ENCODE measurements at regions not wholly inside any gene's neighbourhood (a gene's known extent, or its start where the extent isn't known, plus 50 kb on each side); places are given as distances from the start of the nearest gene placed in this dataset.

DNA sequence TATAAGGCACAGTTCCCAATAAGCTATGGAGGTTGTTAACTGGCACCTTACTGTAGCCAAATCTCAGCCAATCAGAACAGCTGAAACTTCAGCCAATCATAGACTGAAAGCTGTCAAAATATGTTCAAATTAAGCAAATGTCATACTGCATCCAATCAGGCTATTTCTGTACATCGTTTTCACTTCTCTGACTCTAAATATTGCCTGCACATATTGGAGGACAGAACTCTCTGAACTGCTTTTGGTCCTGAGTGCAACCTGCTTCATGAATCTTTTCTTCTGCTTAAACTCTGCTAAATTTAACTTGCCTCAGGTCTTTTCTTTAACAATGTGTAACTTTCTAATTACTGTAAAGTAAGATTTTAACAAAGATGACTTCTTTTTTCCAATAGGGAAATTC lies 1198.9 kb upstream of the PCDH7 start:
- Histone ChIP-seq H3K27me3 (no peaks in the 10 kb centered on the region), H3K36me3 (no peaks in the 10 kb centered on the region), H3K4me3 (ENCODE audit: low read depth, low read length) (no peak overlapping the region), H3K9me3 (no peaks in the 10 kb centered on the region; the same call in 1 of the 2 replicates), H3K4me1 (no peaks in the 10 kb centered on the region)
- TF ChIP-seq, protein P1, sequence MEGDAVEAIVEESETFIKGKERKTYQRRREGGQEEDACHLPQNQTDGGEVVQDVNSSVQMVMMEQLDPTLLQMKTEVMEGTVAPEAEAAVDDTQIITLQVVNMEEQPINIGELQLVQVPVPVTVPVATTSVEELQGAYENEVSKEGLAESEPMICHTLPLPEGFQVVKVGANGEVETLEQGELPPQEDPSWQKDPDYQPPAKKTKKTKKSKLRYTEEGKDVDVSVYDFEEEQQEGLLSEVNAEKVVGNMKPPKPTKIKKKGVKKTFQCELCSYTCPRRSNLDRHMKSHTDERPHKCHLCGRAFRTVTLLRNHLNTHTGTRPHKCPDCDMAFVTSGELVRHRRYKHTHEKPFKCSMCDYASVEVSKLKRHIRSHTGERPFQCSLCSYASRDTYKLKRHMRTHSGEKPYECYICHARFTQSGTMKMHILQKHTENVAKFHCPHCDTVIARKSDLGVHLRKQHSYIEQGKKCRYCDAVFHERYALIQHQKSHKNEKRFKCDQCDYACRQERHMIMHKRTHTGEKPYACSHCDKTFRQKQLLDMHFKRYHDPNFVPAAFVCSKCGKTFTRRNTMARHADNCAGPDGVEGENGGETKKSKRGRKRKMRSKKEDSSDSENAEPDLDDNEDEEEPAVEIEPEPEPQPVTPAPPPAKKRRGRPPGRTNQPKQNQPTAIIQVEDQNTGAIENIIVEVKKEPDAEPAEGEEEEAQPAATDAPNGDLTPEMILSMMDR (IDR thresholded peaks at IDR 0.05; ENCODE audit: low read depth, low read length), result no peak
- DNase-seq, result no peak

DNA sequence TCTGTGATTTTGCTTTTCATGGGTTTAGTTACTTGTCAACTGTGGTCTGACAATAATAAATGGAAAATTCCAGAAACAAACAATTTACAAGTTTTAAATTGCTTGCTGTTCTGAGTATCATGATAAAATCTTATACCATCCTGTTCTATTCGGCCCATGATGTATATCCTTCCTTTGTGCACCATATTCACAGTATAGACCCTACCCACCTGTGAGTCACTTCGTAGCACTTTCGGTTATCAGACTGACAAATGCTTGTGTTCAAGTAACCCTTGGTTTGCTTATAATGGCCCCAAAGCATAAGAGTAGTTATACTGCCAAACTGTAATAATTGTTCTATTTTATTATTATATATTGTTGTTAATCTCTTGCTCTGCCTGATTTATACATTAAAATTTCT lies 1183.4 kb upstream of the PCDH7 start:
- Histone ChIP-seq H3K4me1 (no peaks in the 10 kb centered on the region), H3K27me3 (no peaks in the 10 kb centered on the region), H3K36me3 (no peaks in the 10 kb centered on the region), H3K9me3 (no peaks in the 10 kb centered on the region), H3K4me3 (ENCODE audit: low read depth, low read length) (no peak overlapping the region)
- DNase-seq, result no peak
- TF ChIP-seq, protein P1 (IDR thresholded peaks at IDR 0.05; ENCODE audit: low read depth, low read length), result no peak

DNA sequence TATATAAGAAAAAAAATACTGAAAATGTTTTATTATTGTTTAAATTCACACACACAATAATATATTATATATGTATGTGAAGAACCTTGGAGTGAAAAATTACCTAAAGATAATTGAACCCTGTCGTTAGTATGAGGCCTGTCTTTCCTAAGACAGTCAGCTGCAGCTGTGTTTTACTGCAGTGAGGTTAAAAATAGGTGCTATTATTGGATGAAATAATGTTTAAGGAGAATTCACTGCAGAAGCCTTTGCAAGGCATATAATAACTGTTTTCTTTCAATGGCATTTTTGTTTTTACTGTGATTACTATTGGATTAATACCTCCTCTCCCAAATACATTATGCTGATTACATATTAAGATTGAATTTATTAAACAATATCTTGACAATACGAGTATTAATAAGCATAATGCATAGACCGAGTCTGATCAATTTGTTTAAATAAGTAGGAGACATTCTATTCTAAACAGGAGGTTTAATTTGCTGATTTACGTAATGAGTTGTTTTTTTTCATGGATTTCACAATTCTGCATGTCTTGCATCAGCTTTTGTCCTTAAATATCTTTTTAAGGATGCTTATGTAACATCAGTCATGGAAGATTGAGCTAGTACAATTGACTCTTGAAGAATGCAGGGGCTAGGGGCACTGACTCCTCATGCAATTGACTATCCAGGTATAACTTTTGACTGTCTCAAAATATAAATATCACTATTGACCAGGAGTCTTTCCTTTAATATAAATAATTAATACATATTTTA lies 1181.1 kb upstream of the PCDH7 start:
- H3K36me3 ChIP-seq, result no peaks in the 10 kb centered on the region
- TF ChIP-seq, protein P1 (IDR thresholded peaks at IDR 0.05; ENCODE audit: low read depth, low read length), result no peak
- no peaks in the 10 kb centered on the region for H3K9me3 ChIP-seq
- no peaks in the 10 kb centered on the region for H3K27me3 ChIP-seq
- no peaks in the 10 kb centered on the region for H3K4me1 ChIP-seq
- H3K4me3 ChIP-seq (ENCODE audit: low read depth, low read length), result no peak overlapping the region
- no peak for DNase-seq

DNA sequence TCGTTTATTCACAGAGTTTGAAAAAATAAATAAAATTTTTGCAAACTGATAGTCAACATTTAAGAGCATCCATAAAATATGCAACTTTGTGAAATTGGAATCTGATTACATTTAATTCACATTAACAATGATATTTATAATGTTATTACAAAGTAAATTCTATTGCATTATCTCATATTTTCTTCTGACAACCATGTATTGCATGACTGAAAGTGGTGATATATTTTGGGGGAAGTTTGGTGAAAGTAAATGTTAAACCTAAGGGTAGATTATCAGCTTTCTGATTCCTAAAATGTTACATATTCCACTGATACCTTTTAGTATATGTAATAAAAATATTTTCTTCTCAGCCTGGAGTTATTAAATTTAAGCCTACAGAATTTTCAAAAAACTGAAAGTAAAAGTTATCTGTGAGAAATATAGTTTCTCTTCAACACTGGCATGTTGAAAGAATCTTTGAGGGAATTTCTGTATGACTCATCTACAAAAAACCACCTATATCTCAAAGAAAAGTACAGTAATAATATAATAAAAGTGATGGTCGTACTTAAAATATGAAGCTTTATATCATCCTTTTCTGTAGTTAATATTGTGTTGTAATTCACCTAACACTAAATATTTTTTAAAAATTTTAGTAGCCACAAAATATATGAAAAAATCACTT lies 1179.6 kb upstream of the PCDH7 start:
- no peaks in the 10 kb centered on the region for H3K36me3 ChIP-seq
- no peaks in the 10 kb centered on the region for H3K27me3 ChIP-seq
- no peak overlapping the region for H3K4me3 ChIP-seq (ENCODE audit: low read depth, low read length)
- H3K9me3 ChIP-seq, result no peaks in the 10 kb centered on the region
- TF ChIP-seq, protein P1 (IDR thresholded peaks at IDR 0.05; ENCODE audit: low read depth, low read length), result no peak
- DNase-seq, result no peak
- H3K4me1 ChIP-seq, result no peaks in the 10 kb centered on the region

DNA sequence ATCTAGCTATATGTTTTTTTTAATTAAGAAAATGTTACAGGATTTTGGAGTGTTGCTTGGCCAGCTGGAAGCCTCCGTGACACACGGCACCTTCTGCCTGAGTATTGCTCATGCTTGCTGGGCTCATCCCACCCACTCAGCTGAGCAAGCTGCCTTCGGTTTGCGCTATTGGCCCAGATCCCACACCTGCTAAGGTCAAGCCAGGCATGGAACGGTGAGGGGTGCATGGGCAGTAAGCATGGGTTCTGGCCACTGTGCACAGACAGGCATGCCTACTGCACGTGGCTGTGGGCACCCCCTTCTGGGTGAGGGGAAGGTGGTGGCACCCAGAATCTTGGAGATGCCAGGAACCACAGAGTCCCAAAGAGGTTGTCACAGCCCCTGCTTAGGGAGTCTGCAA lies 1178.4 kb upstream of the PCDH7 start:
- Histone ChIP-seq H3K27me3 (no peaks in the 10 kb centered on the region), H3K9me3 (no peaks in the 10 kb centered on the region), H3K4me3 (ENCODE audit: low read depth, low read length) (no peak overlapping the region), H3K36me3 (no peaks in the 10 kb centered on the region), H3K4me1 (no peaks in the 10 kb centered on the region)
- TF ChIP-seq, protein P1 (IDR thresholded peaks at IDR 0.05; ENCODE audit: low read depth, low read length), result no peak
- no peak for DNase-seq

DNA sequence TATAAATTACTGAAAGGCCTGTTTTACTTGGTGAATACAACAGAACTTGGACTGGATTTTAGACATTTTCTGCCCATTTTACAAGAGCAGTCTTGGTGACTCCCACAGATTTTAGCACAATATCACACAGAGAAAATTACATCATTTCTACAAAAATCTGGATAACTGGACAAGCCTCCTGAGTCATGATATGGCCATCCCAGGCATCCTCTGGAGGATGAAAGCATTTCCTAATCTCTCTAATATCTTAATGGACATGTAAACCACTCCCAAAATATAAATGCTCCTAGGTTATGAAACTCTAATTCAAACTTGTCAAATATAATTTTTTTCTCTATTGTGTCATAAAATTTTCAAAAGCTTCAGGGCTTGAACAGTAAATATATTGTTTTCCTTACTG lies 1170.8 kb upstream of the PCDH7 start:
- no peaks in the 10 kb centered on the region for H3K4me1 ChIP-seq
- H3K9me3 ChIP-seq, result no peaks in the 10 kb centered on the region
- no peaks in the 10 kb centered on the region for H3K27me3 ChIP-seq
- no peaks in the 10 kb centered on the region for H3K36me3 ChIP-seq
- no peak overlapping the region for H3K4me3 ChIP-seq (ENCODE audit: low read depth, low read length)
- TF ChIP-seq, protein P1 (IDR thresholded peaks at IDR 0.05; ENCODE audit: low read depth, low read length), result no peak
- DNase-seq, result no peak
